Stimulated activated CD4-positive, alpha-beta T cell treated with anti-CD3 and anti-CD28 coated beads, TNF-alpha, amount 100 ng/mL, for 4 hours (primary cell): ENCODE measurements at regions not wholly inside any gene's neighbourhood (a gene's known extent, or its start where the extent isn't known, plus 50 kb on each side); places are given as distances from the start of the nearest gene placed in this dataset.

Experiments
- DNase-seq, 3 experiments: peaks; one replicate each; pipeline ENCODE4 v3.0.0-alpha.2; 2020; ENCODE audit warnings: low read depth in 3 of 3

- no peak for DNase-seq
These were observed 350.0 kb upstream of the ISL1 start for GRCh38 chr5:51033215-51033614.

- DNase-seq, result no peak
These were observed 348.9 kb upstream of the ISL1 start for GRCh38 chr5:51034222-51034901.

DNA sequence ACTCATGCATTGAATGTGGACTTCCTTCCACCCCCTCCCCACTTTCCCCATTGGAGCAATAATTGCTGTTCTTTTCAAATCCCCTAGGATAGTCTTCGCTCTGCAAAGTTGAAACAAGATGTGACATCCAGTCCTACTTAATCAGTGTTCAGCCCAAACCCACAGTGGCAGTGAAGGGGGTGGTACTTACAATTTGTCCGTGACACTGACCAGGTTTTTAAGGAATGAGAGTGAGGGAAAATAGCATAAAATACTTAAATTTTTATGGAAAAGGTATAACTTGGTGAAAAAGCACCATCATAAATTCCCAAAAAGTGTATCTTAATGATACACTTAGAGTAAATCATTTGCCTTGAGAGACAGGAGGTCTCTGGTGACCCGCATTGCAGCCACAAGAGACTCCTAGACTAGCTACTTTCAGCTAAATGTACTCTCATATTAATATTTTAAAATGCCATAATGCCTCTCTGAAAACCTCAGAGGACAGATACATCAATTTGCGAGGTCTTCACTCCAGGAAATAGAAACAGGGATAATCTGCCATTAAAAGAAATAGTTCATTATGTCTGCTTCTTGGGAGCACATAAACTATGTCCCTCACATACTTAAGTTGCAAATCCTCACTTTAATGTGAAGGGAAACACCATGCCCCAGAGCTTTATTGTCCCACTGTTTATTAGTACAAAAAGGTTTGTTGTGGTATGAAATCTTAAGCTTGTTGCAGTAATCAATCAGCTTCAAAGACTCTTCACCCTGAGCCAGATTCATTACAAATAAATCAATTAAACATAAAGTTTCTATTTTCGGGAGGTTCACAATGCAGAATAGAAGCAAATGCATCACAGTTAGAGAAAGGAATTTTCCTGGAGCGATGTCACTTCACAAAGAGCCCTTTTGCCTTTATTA, 343.6 kb upstream of the ISL1 start:
- no peak for DNase-seq

GRCh38 chr5:51043745-51044144, 339.5 kb upstream of the ISL1 start:
- DNase-seq, result no peak

GRCh38 chr5:51047369-51047768, 335.9 kb upstream of the ISL1 start:
- no peak for DNase-seq

DNA sequence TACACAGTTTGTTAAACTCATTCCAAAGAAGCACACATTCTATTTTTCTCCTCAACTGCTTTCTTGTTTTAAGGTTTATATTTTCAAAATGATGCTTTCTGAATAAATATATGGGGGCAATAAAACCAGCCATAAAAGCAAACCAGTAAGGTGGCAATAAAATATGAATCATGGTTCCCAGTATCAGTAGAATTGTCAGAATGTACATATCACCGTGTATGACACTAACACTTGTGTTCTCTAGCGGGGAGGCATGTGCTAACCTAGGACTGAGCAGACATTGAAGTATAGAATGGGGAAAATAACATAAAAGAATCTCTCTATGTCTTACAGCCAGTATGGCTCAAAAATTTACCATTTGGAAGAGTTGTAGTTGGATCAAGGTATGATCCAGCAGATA, 329.9 kb upstream of the ISL1 start:
- no peak for DNase-seq

- DNase-seq, result no peak
These were observed 322.3 kb upstream of the ISL1 start for GRCh38 chr5:51060953-51061352.

DNA sequence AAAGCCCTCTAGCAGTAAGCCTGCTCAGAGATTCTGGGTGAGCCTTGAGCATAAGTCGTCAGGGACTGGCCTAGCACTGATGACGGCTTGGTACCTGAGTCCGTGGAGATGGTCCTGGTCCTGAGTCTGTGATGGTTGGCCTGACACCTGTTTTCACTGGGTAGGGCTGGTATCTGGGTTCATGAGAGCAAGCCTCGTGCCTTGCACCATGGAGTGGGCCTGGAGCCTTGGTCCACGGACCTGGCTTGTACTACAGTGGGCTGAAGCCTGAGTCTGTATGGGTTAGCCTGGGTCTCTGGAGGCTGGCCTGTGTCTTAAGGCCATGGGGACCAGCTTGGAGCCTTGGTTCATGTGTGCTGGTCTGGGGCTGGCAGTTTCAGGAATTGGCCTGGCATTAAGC, 310.3 kb upstream of the ISL1 start:
- DNase-seq, result no peak

GRCh38 chr5:51082741-51083140, 300.5 kb upstream of the ISL1 start:
- DNase-seq, result no peak

DNA sequence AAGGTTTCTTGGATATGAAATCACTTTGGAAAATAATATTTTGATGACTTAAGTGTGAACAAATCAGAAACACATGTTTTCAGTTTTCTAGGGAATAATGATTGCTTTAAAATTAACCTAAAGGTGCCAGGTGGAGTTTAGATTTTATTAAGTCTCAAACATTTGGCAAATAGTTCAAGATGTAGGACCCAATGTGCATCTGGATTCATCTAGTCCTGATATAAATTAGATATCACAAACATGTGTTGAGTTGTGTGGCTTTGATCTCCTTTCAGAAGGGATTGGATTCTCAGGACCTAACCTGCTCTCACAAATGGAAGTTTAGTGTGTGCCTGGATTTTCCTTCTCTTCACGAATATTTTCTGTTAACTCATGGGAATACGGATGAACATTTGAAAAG, 291.4 kb upstream of the ISL1 start:
- DNase-seq, result no peak

DNA sequence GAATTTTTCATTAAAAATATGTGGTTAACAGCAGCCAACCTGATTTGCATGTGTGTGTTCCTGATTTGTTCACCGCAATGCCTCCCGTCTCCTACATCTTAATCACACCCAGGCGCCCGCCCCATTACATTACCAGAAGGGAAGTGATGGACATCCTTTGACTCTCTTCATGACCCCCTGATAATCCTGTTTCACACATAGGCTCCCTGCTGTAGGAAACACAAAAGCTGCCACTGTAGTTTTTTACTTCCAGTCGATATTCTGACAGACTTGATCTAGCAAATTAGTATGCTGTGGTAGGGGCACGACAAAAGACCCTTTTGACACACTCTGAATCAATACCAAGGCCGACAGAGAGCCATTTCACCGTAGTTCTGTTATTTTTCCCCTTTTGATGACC, 287.8 kb upstream of the ISL1 start:
- DNase-seq, result no peak

GRCh38 chr5:51096859-51097258, 286.4 kb upstream of the ISL1 start:
- no peak for DNase-seq

DNA sequence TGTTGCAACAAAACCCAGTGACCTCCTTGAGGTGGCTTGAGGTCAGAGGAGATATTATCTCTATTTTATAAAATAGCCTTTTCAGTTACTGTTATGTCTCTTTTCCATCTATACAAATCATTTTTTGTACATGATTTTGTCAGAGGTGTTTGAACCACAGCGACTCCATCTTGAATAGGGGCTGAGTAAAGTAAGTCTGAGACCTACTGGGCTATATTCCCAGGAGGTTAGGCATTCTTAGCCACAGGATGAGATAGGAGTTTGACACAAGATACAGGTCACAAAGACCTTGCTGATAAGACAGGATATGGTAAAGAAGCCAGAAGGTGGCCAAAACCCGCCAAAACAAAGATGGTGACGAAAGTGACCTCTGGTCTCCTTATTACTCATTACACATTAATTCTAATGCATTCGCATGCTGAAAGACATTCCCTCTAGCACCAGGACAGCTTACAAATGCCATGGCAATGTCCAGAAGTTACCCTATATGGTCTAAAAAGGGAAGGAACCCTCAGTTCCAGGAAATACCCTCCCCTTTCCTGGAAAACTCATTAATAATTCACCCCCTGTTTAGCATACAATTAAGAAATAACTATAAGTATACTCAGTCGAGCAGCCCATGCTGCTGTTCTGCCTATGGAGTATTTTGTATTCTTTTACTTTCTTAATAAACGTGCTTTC, 283.9 kb upstream of the ISL1 start:
- no peak for DNase-seq

DNA sequence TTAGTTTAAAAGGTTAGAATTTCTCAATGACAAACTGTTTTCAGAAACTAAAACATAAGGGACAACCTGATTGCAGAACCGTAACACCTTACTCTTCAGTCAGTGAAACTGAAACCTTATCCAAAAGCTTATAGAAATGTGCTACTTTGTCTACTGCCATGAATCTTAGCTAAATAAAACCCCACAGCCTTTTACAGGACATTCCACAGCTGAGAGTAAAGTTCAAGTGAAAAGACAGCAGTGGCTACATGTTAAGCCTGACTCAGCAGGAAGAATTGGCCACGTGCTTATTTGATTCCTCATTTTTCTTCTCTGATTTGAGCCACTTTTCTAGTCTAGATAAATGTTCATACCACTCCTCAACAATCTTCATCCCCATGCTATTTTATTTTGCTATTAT, 278.7 kb upstream of the ISL1 start:
- no peak for DNase-seq

DNA sequence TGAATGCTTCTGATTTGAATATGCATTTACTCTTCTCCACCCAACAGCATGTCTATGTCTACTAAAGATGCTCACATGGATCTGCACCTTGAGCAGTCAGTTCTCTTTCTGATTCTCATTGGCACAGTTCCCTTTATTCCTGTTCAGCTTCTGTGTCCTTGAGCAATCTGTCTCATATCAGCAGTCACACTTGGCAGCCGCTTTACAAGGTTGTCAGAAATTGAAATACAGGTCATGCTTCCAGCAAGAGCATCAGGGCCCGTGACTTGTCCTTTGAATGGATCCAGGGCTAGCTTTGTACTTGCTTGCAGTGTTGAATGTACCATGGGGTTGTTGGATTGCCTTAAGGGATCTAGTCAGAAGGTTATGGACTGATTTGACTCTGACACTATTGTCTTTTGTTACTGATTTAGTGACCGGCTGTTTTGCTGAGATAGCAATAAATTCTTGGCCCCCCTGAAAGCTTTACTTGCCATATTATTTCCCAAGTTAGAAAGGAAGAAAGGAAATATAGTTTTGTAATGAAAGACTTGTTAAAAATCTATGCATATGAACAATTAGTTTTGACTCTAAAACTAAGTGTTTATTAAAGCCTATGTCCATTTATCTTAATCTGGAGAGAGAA, 273.4 kb upstream of the ISL1 start:
- DNase-seq, result no peak

GRCh38 chr5:51131266-51131665, 252.0 kb upstream of the ISL1 start:
- DNase-seq, result no peak

- DNase-seq, result no peak
These were observed 245.1 kb upstream of the ISL1 start for GRCh38 chr5:51138164-51138563.

GRCh38 chr5:51148437-51148836, 234.8 kb upstream of the ISL1 start:
- DNase-seq, result no peak

DNA sequence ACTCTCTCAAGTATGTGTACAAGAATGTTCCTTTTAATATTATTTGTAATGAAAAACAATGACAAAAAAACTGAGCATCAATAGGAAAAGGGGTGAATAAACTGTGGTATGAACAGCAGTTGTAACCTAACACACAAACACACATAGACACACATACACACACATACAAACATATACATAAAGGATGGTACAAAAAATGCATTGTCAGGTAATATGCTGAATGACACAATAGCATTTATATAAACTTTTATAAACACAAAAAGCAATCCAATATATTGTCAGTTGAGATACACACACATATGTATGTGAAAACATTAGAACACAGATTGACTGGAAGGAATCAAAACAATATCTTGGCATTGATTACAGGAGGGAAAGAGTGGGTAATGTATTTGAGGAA, 227.0 kb upstream of the ISL1 start:
- DNase-seq, result no peak

- DNase-seq, result no peak
These were observed 226.4 kb upstream of the ISL1 start for GRCh38 chr5:51156838-51157237.

DNA sequence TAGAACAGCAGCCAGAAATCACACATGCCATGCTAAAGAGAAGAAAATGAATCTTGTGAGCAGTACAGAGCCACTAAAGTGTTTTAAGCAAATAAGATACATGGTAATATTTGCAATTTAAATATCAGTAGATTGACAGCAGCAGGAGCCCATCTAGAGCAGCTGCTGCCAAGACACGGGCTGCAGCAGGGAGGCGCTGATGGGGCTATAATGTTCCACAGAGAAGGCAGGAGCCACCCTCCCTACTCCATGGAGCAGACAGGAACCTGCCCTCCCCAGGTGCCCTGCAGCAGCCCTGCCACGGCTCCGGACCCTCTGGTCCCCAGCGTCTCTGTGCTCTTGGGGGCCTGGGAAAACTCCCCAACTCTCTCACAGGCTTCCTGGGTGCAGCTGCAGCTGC, 224.1 kb upstream of the ISL1 start:
- no peak for DNase-seq

DNA sequence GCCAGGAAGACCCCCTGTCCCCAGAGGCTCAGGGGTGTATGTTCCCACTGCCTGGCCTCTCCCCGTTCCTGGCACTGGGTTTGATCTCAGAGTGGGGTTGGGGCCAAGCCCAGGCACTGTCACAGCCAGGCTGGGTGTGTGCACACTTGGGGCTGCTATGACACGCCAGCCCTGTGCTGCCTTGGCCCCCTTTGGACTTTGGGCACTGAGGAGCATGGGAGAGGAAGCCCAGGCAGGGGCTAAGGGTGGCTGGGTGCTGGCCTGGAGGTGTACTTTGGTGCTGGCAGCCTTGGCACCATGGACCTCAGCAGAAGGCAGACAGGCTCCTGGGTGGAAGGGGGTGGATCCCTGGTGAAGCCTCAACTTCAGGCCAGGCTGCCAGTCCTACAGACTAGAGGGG, 223.6 kb upstream of the ISL1 start:
- DNase-seq, result no peak
